Right lobe of liver (tissue), 6 donors: ENCODE measurements at regions not wholly inside any gene's neighbourhood (a gene's known extent, or its start where the extent isn't known, plus 50 kb on each side); places are given as distances from the start of the nearest gene placed in this dataset.

Experiments
- ATAC-seq, 4 donors: fragments of 200-7000 bp; cut with Tn5 transposase; one replicate each; pipeline ENCODE4 v1.9.1; 2020; ENCODE audit warnings: mild to moderate bottlenecking in 4 of 4, moderate library complexity in 4 of 4
- DNase-seq, 3 donors: peaks; one replicate each; pipeline ENCODE4 v3.0.0-alpha.2; 2020
- H3K27ac ChIP-seq, 3 donors: fragments of 200-600 bp; one replicate each; pipeline ENCODE4 v1.8.0; 2022
- H3K27me3 ChIP-seq, 2 donors: fragments of 200-600 bp; one replicate each; pipeline ENCODE4 v1.8.0; 2022
- H3K36me3 ChIP-seq, 4 donors: fragments of 200-600 bp; sonication (generic) in 1 of 4; one replicate each; pipeline versions ENCODE4 v1.5.1 to v1.8.0; 2017 to 2022; ENCODE audit warnings: control low read depth in 1 of 4
- H3K4me1 ChIP-seq, 4 donors: fragments of 200-600 bp; sonication (generic) in 1 of 4; one replicate each; pipeline versions ENCODE4 v1.5.1 to v1.8.0; 2017 to 2022; ENCODE audit warnings: control low read depth in 1 of 4
- H3K4me3 ChIP-seq, 3 donors: fragments of 200-600 bp; one replicate each; pipeline ENCODE4 v1.8.0; 2022
- H3K9me3 ChIP-seq, 4 donors: fragments of 200-600 bp; sonication (generic) in 1 of 4; one replicate each; pipeline versions ENCODE4 v1.5.1 to v1.8.0; 2017 to 2022; ENCODE audit warnings: control low read depth in 1 of 4
- CTCF ChIP-seq, 4 donors: fragments of 200-600 bp in 3 of 4; fragments of 450-650 bp in 1 of 4; IDR thresholded peaks; one replicate each; pipeline versions ENCODE4 v1.5.1 to v1.8.0; 2016 to 2022; ENCODE audit warnings: antibody characterized with exemption in 4 of 4, mild to moderate bottlenecking in 2 of 4
- POLR2A ChIP-seq: fragments of 450-650 bp; IDR thresholded peaks from one replicate; pipeline ENCODE4 v1.6.1; 2017; ENCODE audit warnings: antibody characterized with exemption, mild to moderate bottlenecking
- WGBS: methylation state at CpG from one replicate; pipeline ENCODE4 v1.1.6; 2018; ENCODE audit warnings: low coverage, low lambda C conversion rate; ENCODE audit not compliant: insufficient coverage; ENCODE audit errors: missing lambda C conversion rate; 5-methylcytosine and 5-hydroxymethylcytosine counted together
- intact Hi-C, 2 donors: fragments of 100-400 bp; cut with DNase I; formaldehyde crosslinking; loops; one replicate each; pipeline versions ENCODE4 v1.11.2 to v1.14.1; 2022
- donor health status: DM: no; HTN: yes; CAD: no.
- donor health status: DM: no; HTN: no; CAD: no.
- donor health status: DM: no; HTN: no; CAD: no.
- donor health status: DM: no; HTN: yes; CAD: no.
- donor health status: DM: no; HTN: yes; CAD: no.

GRCh38 chr13:99039718-99040280, 61.9 kb upstream of the DOCK9 start:
- DNase-seq (no peak), ATAC-seq (no peak)
- Histone ChIP-seq H3K27me3 (no peaks in the 10 kb centered on the region), H3K27ac (no peak overlapping the region), H3K4me3 (no peak overlapping the region), H3K4me1 (no peaks in the 10 kb centered on the region), H3K36me3 (no peaks in the 10 kb centered on the region), H3K9me3 (no peaks in the 10 kb centered on the region)
- TF ChIP-seq POLR2A (no peak), CTCF (IDR thresholded peaks at IDR 0.05) (no peak)
- WGBS, result 90% methylated on average over 2 of the region's 2 CpGs
- intact Hi-C loops, result no loop called here

- H3K9me3 ChIP-seq, result no peaks in the 10 kb centered on the region
- H3K36me3 ChIP-seq, result no peaks in the 10 kb centered on the region
- no peak overlapping the region for H3K4me3 ChIP-seq
- H3K4me1 ChIP-seq, result no peaks in the 10 kb centered on the region
- intact Hi-C loops, result no loop called here
- no peak for ATAC-seq
- H3K27me3 ChIP-seq, result no peaks in the 10 kb centered on the region
- no peak overlapping the region for H3K27ac ChIP-seq
- no peak for TF ChIP-seq CTCF (IDR thresholded peaks at IDR 0.05)
- TF ChIP-seq POLR2A, result no peak
- no peak for DNase-seq
- 49% methylated on average over 3 of the region's 3 CpGs for WGBS
Measured at GRCh38 chr13:99040536-99041131, 62.8 kb upstream of the DOCK9 start.

- Histone ChIP-seq H3K4me1 (no peaks in the 10 kb centered on the region), H3K27ac (no peak overlapping the region), H3K36me3 (no peaks in the 10 kb centered on the region), H3K9me3 (no peaks in the 10 kb centered on the region), H3K27me3 (no peaks in the 10 kb centered on the region), H3K4me3 (no peak overlapping the region)
- intact Hi-C loops, result no loop called here
- DNase-seq, result no peak
- 75% methylated on average over 1 of the region's 1 CpG for WGBS
- ATAC-seq, result no peak
- TF ChIP-seq CTCF (IDR thresholded peaks at IDR 0.05) (no peak), POLR2A (no peak)
Measured at GRCh38 chr13:99041337-99041736, 63.5 kb upstream of the DOCK9 start.

- intact Hi-C loops, result no loop called here
- H3K27ac ChIP-seq, result no peak overlapping the region
- no peak overlapping the region for H3K4me3 ChIP-seq
- DNase-seq (no peak), ATAC-seq (no peak)
- H3K36me3 ChIP-seq, result no peaks in the 10 kb centered on the region
- H3K9me3 ChIP-seq, result no peaks in the 10 kb centered on the region
- no peak for TF ChIP-seq POLR2A
- TF ChIP-seq CTCF (IDR thresholded peaks at IDR 0.05), result no peak
- H3K4me1 ChIP-seq, result no peaks in the 10 kb centered on the region
- H3K27me3 ChIP-seq, result no peaks in the 10 kb centered on the region
- 83% methylated on average over 5 of the region's 5 CpGs for WGBS
Measured at GRCh38 chr13:99041788-99042187, 63.9 kb upstream of the DOCK9 start.
